ENCODE measurements at regions not wholly inside any gene's neighbourhood (a gene's known extent, or its start where the extent isn't known, plus 50 kb on each side); places are given as distances from the start of the nearest gene placed in this dataset.

- H3K4me3 Mint-ChIP-seq: no peak overlapping the region
- ChIA-PET CTCF (no interaction called here), POLR2A (no interaction called here)
- H3K36me3 Mint-ChIP-seq: no peaks in the 10 kb centered on the region
- H3K27ac Mint-ChIP-seq: no peak overlapping the region
- H3K9me3 Mint-ChIP-seq: peaks cover 4 to 20% (median 5%) of the 10 kb centered on the region in 3 donors
- H3K4me3 ChIP-seq (ENCODE audit: control insufficient read depth in 1 of 2, extremely low read depth in 1 of 2, low read length in 1 of 2): no peak overlapping the region
- no peak for DNase-seq
- H3K27me3 Mint-ChIP-seq: no peaks in the 10 kb centered on the region
- no peaks in the 10 kb centered on the region for H3K36me3 ChIP-seq (ENCODE audit: control insufficient read depth in 2 of 2, extremely low read depth in 1 of 2, insufficient read depth in 1 of 2, low read length in 1 of 2)
- H3K4me1 ChIP-seq (ENCODE audit: control insufficient read depth in 1 of 2, extremely low read depth in 1 of 2, insufficient read depth in 2 of 2, low read length in 2 of 2): no peaks in the 10 kb centered on the region
- no peaks in the 10 kb centered on the region for H3K9me3 ChIP-seq
- no peaks in the 10 kb centered on the region for H3K4me1 Mint-ChIP-seq
- no peak for ATAC-seq (replicated peaks in 1 of 4)
- H3K27ac ChIP-seq (ENCODE audit: low read length): no peak overlapping the region
- no CpG with 5 or more reads among the region's 3 CpGs for WGBS (ENCODE audit: insufficient coverage)
- no peaks in the 10 kb centered on the region for H3K27me3 ChIP-seq (replicated peaks in 1 of 2; ENCODE audit: control insufficient read depth in 2 of 2, extremely low read depth in 1 of 2, insufficient read depth in 2 of 2, low read length in 1 of 2)
Measured at GRCh38 chr2:184067502-184067901, 530.8 kb upstream of the ZNF804A start.

DNA sequence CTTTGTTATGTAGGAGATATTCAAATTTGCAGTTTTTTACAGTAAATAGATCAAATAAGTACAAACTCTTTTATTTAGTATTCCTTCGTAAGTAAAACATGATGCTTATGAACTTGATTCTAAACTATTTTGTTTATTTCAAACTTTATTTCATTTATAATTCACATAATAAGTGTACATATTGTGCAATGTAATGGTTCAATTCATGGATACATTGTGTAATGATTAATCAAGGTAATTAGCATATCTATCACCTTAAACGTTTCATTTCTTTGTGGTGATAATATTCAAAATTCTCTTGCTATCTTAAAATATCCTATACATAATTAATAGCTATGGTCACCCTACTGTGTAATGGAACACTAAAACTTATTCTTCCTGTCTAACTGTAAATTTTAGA is 525.9 kb upstream of the ZNF804A start:
- POLR2A ChIA-PET: no interaction called here
- H3K36me3 Mint-ChIP-seq: no peaks in the 10 kb centered on the region
- no peak overlapping the region for H3K4me3 ChIP-seq (ENCODE audit: control insufficient read depth in 1 of 2, extremely low read depth in 1 of 2, low read length in 1 of 2)
- no peaks in the 10 kb centered on the region for H3K27me3 ChIP-seq (replicated peaks in 1 of 2; ENCODE audit: control insufficient read depth in 2 of 2, extremely low read depth in 1 of 2, insufficient read depth in 2 of 2, low read length in 1 of 2)
- H3K4me3 Mint-ChIP-seq: no peak overlapping the region
- peaks cover 3 to 6% (median 4%) of the 10 kb centered on the region in 3 donors for H3K9me3 Mint-ChIP-seq
- no peaks in the 10 kb centered on the region for H3K27me3 Mint-ChIP-seq
- no peak for DNase-seq
- H3K36me3 ChIP-seq (ENCODE audit: control insufficient read depth in 2 of 2, extremely low read depth in 1 of 2, insufficient read depth in 1 of 2, low read length in 1 of 2): no peaks in the 10 kb centered on the region
- ATAC-seq (replicated peaks in 1 of 4): no peak
- no peak overlapping the region for H3K27ac Mint-ChIP-seq
- H3K4me1 Mint-ChIP-seq: no peaks in the 10 kb centered on the region
- no peak overlapping the region for H3K27ac ChIP-seq (ENCODE audit: low read length)
- no CpG with 5 or more reads among the region's 2 CpGs for WGBS (ENCODE audit: insufficient coverage)
- H3K9me3 ChIP-seq: no peaks in the 10 kb centered on the region
- CTCF ChIA-PET: no interaction called here
- no peaks in the 10 kb centered on the region for H3K4me1 ChIP-seq (ENCODE audit: control insufficient read depth in 1 of 2, extremely low read depth in 1 of 2, insufficient read depth in 2 of 2, low read length in 2 of 2)

DNA sequence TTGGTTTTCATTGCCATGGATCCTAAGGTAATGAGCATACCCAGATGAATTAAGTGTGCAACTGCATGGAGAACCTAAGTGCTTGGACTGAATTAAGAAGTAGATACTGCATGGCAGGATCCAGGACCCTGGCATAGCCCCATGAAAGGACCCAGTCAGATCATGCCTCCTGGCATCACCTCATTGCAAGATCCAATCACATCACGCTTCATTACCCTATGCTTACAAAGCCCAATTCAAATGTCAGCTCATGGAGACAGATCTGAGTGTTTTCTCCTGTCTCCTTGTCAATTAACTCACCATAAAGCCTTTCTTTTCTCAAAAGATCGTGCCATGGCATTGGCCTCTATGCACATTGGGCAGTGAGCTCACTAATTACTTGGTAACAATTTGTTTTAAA is 519.8 kb upstream of the ZNF804A start:
- H3K27me3 ChIP-seq (replicated peaks in 1 of 2; ENCODE audit: control insufficient read depth in 2 of 2, extremely low read depth in 1 of 2, insufficient read depth in 2 of 2, low read length in 1 of 2): no peaks in the 10 kb centered on the region
- Mint-ChIP-seq H3K36me3 (no peaks in the 10 kb centered on the region), H3K27ac (no peak overlapping the region), H3K4me1 (no peaks in the 10 kb centered on the region), H3K27me3 (no peaks in the 10 kb centered on the region), H3K4me3 (no peak overlapping the region), H3K9me3 (peaks cover 4 to 9% (median 8%) of the 10 kb centered on the region in 3 donors)
- DNase-seq (no peak), ATAC-seq (replicated peaks in 1 of 4) (no peak)
- no peaks in the 10 kb centered on the region for H3K9me3 ChIP-seq
- ChIA-PET POLR2A (no interaction called here), CTCF (no interaction called here)
- WGBS (ENCODE audit: insufficient coverage): 64% methylated on average over 1 of the region's 2 CpGs
- no peak overlapping the region for H3K4me3 ChIP-seq (ENCODE audit: control insufficient read depth in 1 of 2, extremely low read depth in 1 of 2, low read length in 1 of 2)
- H3K27ac ChIP-seq (ENCODE audit: low read length): no peak overlapping the region
- H3K4me1 ChIP-seq (ENCODE audit: control insufficient read depth in 1 of 2, extremely low read depth in 1 of 2, insufficient read depth in 2 of 2, low read length in 2 of 2): no peaks in the 10 kb centered on the region
- H3K36me3 ChIP-seq (ENCODE audit: control insufficient read depth in 2 of 2, extremely low read depth in 1 of 2, insufficient read depth in 1 of 2, low read length in 1 of 2): no peaks in the 10 kb centered on the region

DNA sequence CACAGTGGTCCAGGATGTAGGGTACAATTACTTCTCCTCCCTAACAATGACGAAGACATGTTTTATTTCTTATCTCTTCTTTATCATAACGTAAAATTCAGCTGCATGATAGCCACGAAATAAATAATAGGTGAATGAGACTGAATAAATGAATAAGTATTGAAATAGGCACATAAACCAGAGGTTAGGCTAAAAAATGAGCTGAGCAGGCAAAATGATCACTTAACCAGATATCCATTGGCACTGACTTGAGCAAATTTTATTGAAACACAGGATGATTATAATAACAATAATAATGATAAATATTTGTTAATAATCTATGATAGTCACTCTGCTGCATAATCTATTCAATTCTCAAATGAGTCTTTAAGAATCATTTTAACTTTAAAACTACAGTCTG is 506.9 kb upstream of the ZNF804A start:
- H3K9me3 ChIP-seq: no peaks in the 10 kb centered on the region
- WGBS (ENCODE audit: insufficient coverage): no CpG with 5 or more reads among the region's 3 CpGs
- Mint-ChIP-seq H3K9me3 (peaks cover 10 to 21% (median 11%) of the 10 kb centered on the region in 3 donors), H3K4me1 (no peaks in the 10 kb centered on the region), H3K36me3 (no peaks in the 10 kb centered on the region), H3K4me3 (no peak overlapping the region), H3K27me3 (no peaks in the 10 kb centered on the region), H3K27ac (no peak overlapping the region)
- no peak overlapping the region for H3K4me3 ChIP-seq (ENCODE audit: control insufficient read depth in 1 of 2, extremely low read depth in 1 of 2, low read length in 1 of 2)
- ATAC-seq (replicated peaks in 1 of 4) (no peak), DNase-seq (no peak)
- no peaks in the 10 kb centered on the region for H3K36me3 ChIP-seq (ENCODE audit: control insufficient read depth in 2 of 2, extremely low read depth in 1 of 2, insufficient read depth in 1 of 2, low read length in 1 of 2)
- no peaks in the 10 kb centered on the region for H3K27me3 ChIP-seq (replicated peaks in 1 of 2; ENCODE audit: control insufficient read depth in 2 of 2, extremely low read depth in 1 of 2, insufficient read depth in 2 of 2, low read length in 1 of 2)
- CTCF ChIA-PET: no interaction called here
- POLR2A ChIA-PET: no interaction called here
- no peak overlapping the region for H3K27ac ChIP-seq (ENCODE audit: low read length)
- no peaks in the 10 kb centered on the region for H3K4me1 ChIP-seq (ENCODE audit: control insufficient read depth in 1 of 2, extremely low read depth in 1 of 2, insufficient read depth in 2 of 2, low read length in 2 of 2)

DNA sequence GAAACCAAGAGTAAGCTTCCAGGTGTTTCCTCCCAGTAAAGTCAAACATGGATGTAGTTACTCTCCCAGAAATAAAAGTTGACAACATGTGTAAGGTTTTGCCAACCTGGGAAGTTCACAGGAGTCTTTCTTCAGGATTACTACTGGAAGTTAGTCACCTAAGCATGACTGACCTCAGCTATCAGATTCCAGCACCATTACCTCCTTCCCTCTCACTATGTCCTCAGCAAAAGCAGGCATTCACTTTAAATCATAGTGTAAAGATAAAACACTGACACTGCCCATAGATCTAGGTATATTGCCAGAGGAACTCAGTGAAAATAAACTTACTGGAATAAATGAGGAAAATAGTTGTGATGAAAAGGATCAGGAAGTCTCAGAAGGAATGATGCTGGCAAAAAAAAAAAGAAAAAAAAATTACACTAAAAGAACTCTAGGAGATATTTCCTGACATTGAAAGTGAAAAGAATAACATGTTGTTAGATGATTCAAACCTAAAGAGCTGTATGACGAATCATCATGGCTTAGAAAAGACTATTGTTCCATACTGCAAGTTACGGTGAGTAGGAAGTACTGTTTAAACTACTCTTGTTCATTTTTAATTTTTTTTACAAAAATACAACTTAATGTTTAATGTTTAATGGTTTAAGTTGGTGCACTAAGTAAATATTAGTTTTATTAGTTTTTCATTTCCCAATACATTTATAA is 484.5 kb upstream of the ZNF804A start:
- H3K9me3 Mint-ChIP-seq: peaks cover 2 to 6% (median 4%) of the 10 kb centered on the region in 3 donors
- H3K27me3 Mint-ChIP-seq: no peaks in the 10 kb centered on the region
- ATAC-seq (replicated peaks in 1 of 4) (no peak), DNase-seq (no peak)
- Histone ChIP-seq H3K36me3 (ENCODE audit: control insufficient read depth in 2 of 2, extremely low read depth in 1 of 2, insufficient read depth in 1 of 2, low read length in 1 of 2) (no peaks in the 10 kb centered on the region), H3K27ac (ENCODE audit: low read length) (no peak overlapping the region), H3K9me3 (no peaks in the 10 kb centered on the region), H3K27me3 (replicated peaks in 1 of 2; ENCODE audit: control insufficient read depth in 2 of 2, extremely low read depth in 1 of 2, insufficient read depth in 2 of 2, low read length in 1 of 2) (no peaks in the 10 kb centered on the region), H3K4me3 (ENCODE audit: control insufficient read depth in 1 of 2, extremely low read depth in 1 of 2, low read length in 1 of 2) (no peak overlapping the region), H3K4me1 (ENCODE audit: control insufficient read depth in 1 of 2, extremely low read depth in 1 of 2, insufficient read depth in 2 of 2, low read length in 2 of 2) (no peaks in the 10 kb centered on the region)
- H3K36me3 Mint-ChIP-seq: no peaks in the 10 kb centered on the region
- H3K27ac Mint-ChIP-seq: no peak overlapping the region
- no peaks in the 10 kb centered on the region for H3K4me1 Mint-ChIP-seq
- H3K4me3 Mint-ChIP-seq: no peak overlapping the region
- POLR2A ChIA-PET: no interaction called here
- no CpG with 5 or more reads among the region's 2 CpGs for whole genome bisulfite sequencing (ENCODE audit: insufficient coverage)
- CTCF ChIA-PET: no interaction called here

- no peaks in the 10 kb centered on the region for H3K4me1 Mint-ChIP-seq
- ATAC-seq (replicated peaks in 1 of 4) (no peak), DNase-seq (no peak)
- WGBS (ENCODE audit: insufficient coverage): no CpG with 5 or more reads among the region's 1 CpG
- H3K9me3 Mint-ChIP-seq: peaks cover 2 to 6% (median 4%) of the 10 kb centered on the region in 3 donors
- no peaks in the 10 kb centered on the region for H3K27me3 ChIP-seq (replicated peaks in 1 of 2; ENCODE audit: control insufficient read depth in 2 of 2, extremely low read depth in 1 of 2, insufficient read depth in 2 of 2, low read length in 1 of 2)
- H3K4me3 Mint-ChIP-seq: no peak overlapping the region
- H3K4me3 ChIP-seq (ENCODE audit: control insufficient read depth in 1 of 2, extremely low read depth in 1 of 2, low read length in 1 of 2): no peak overlapping the region
- H3K36me3 ChIP-seq (ENCODE audit: control insufficient read depth in 2 of 2, extremely low read depth in 1 of 2, insufficient read depth in 1 of 2, low read length in 1 of 2): no peaks in the 10 kb centered on the region
- H3K4me1 ChIP-seq (ENCODE audit: control insufficient read depth in 1 of 2, extremely low read depth in 1 of 2, insufficient read depth in 2 of 2, low read length in 2 of 2): no peaks in the 10 kb centered on the region
- ChIA-PET CTCF (no interaction called here), POLR2A (no interaction called here)
- no peak overlapping the region for H3K27ac Mint-ChIP-seq
- no peaks in the 10 kb centered on the region for H3K9me3 ChIP-seq
- H3K27ac ChIP-seq (ENCODE audit: low read length): no peak overlapping the region
- H3K36me3 Mint-ChIP-seq: no peaks in the 10 kb centered on the region
- no peaks in the 10 kb centered on the region for H3K27me3 Mint-ChIP-seq
Measured at GRCh38 chr2:184114439-184114838, 483.9 kb upstream of the ZNF804A start.
